SK-N-SH (cell line): ENCODE measurements at regions not wholly inside any gene's neighbourhood (a gene's known extent, or its start where the extent isn't known, plus 50 kb on each side); places are given as distances from the start of the nearest gene placed in this dataset.
A peak's percentile ranks its signal among the peaks of the same experiment; 100 is the strongest.

Experiments used
- CTCF ChIA-PET: fragments of 300-600, 350-600 bp; formaldehyde crosslinking; extraction: SDS; loops from one replicate; lab custom pipeline; 2021; lab: Yijun Ruan, JAX
- POLR2A ChIA-PET: fragments of 350-600 bp; sonication (Branson Sonifier 250); formaldehyde crosslinking; extraction: SDS; loops from one replicate; lab custom pipeline; 2020; ENCODE audit warnings: antibody characterized with exemption, inconsistent platforms; lab: Yijun Ruan, JAX
- DNase-seq: peaks from one replicate; pipeline ENCODE4 v3.0.0; 2012
- H2AFZ ChIP-seq: fragments of 200-600 bp; sonication (generic); 2 replicates; pipeline ENCODE4 v1.8.1; 2016; ENCODE audit warnings: antibody characterized with exemption, mild to moderate bottlenecking, low read depth
- H3F3A ChIP-seq: fragments of 200-600 bp; sonication (generic); replicated peaks from 2 replicates; pipeline ENCODE3; 2016; ENCODE audit warnings: antibody characterized with exemption, mild to moderate bottlenecking; ENCODE audit not compliant: insufficient read depth
- H3K27ac ChIP-seq, 2 experiments: fragments of 200-500 bp in 1 of 2; fragments of 200-600 bp in 1 of 2; sonication (Bioruptor generic) in 1 of 2; sonication (generic), shearing (Covaris generic) in 1 of 2; 2 replicates each; pipeline versions ENCODE4 v1.5.1 to v1.6.1; 2014 to 2016; ENCODE audit warnings: low read depth in 2 of 2, inconsistent platforms in 1 of 2, low read length in 1 of 2, mild to moderate bottlenecking in 1 of 2, mixed read lengths in 1 of 2
- H3K27me3 ChIP-seq: fragments of 200-600 bp; sonication (generic), shearing (Covaris generic); 2 replicates; pipeline ENCODE4 v1.6.1; 2016; ENCODE audit warnings: mixed run types; ENCODE audit not compliant: insufficient read depth
- H3K36me3 ChIP-seq, 2 experiments: fragments of 200-500 bp in 1 of 2; fragments of 200-600 bp in 1 of 2; sonication (Bioruptor generic) in 1 of 2; sonication (generic) in 1 of 2; replicated peaks in 1 of 2; 2 replicates each; pipeline versions ENCODE3 to v1.5.1; 2014 to 2016; ENCODE audit warnings: low read length in 1 of 2, mild to moderate bottlenecking in 1 of 2; ENCODE audit not compliant: insufficient read depth in 2 of 2, control insufficient read depth in 1 of 2
- H3K4me1 ChIP-seq, 2 experiments: fragments of 200-500 bp in 1 of 2; fragments of 200-600 bp in 1 of 2; sonication (Bioruptor generic) in 1 of 2; sonication (generic), shearing (Covaris generic) in 1 of 2; 2 replicates each; pipeline versions ENCODE4 v1.5.1 to v1.6.1; 2014 to 2016; ENCODE audit warnings: low read depth in 1 of 2, low read length in 1 of 2, mixed run types in 1 of 2; ENCODE audit not compliant: insufficient read depth in 2 of 2, control insufficient read depth in 1 of 2
- H3K4me2 ChIP-seq: fragments of 200-600 bp; sonication (generic), shearing (Covaris generic); 2 replicates; pipeline ENCODE4 v1.6.1; 2017; ENCODE audit warnings: mixed run types
- H3K4me3 ChIP-seq, 2 experiments: fragments of 200-500 bp in 1 of 2; fragments of 200-600 bp in 1 of 2; sonication (Bioruptor generic) in 1 of 2; sonication (generic), shearing (Covaris generic) in 1 of 2; 2 replicates each; pipeline versions ENCODE4 v1.5.1 to v1.8.1; 2014 to 2016; ENCODE audit warnings: low read depth in 2 of 2, inconsistent platforms in 1 of 2, low read length in 1 of 2, mild to moderate bottlenecking in 1 of 2, mixed read lengths in 1 of 2, moderate library complexity in 1 of 2
- H3K79me2 ChIP-seq: fragments of 200-600 bp; sonication (generic); 2 replicates; pipeline ENCODE4 v1.8.1; 2017; ENCODE audit warnings: mild to moderate bottlenecking; ENCODE audit not compliant: insufficient read depth
- H3K9ac ChIP-seq: fragments of 200-600 bp; sonication (generic); 2 replicates; pipeline ENCODE4 v1.6.1; 2017; ENCODE audit warnings: mixed run types
- H3K9me2 ChIP-seq: fragments of 200-600 bp; sonication (generic); 2 replicates; pipeline ENCODE4 v1.6.1; 2017; ENCODE audit warnings: mixed run types
- H3K9me3 ChIP-seq: fragments of 200-600 bp; sonication (generic); 2 replicates; pipeline ENCODE4 v1.6.1; 2017; ENCODE audit warnings: mixed run types, mild to moderate bottlenecking, moderate library complexity
- H4K20me1 ChIP-seq: fragments of 200-600 bp; sonication (generic); 2 replicates; pipeline ENCODE4 v1.6.1; 2017; ENCODE audit warnings: mild to moderate bottlenecking, mixed run types; ENCODE audit not compliant: insufficient read depth
- ELF1 ChIP-seq: IDR thresholded peaks from 2 replicates; pipeline ENCODE4 v1.4.0; 2012
- EP300 ChIP-seq, 2 experiments: IDR thresholded peaks; 2 replicates each; pipeline versions ENCODE4 v1.4.0 to v1.6.1; 2012; ENCODE audit warnings: borderline replicate concordance in 1 of 2, low read depth in 1 of 2, low read length in 1 of 2
- GATA2 ChIP-seq: sonication (generic); formaldehyde crosslinking; IDR thresholded peaks from 2 replicates; pipeline ENCODE4 v1.5.0; 2020; ENCODE audit warnings: mild to moderate bottlenecking, missing genetic modification reagents
- IRF3 ChIP-seq: fragments of 150-350 bp; IDR thresholded peaks from 2 replicates; pipeline ENCODE4 v1.6.1; 2016; ENCODE audit warnings: mild to moderate bottlenecking, low read depth, low read length
- JUND ChIP-seq: IDR thresholded peaks from 2 replicates; pipeline ENCODE4 v1.4.0; 2012
- MXI1 ChIP-seq: IDR thresholded peaks from 2 replicates; pipeline ENCODE4 v1.6.1; 2012; ENCODE audit warnings: mild to moderate bottlenecking, low read depth, low read length, improper control_type of control experiment
- NRF1 ChIP-seq: IDR thresholded peaks from 2 replicates; pipeline ENCODE4 v1.6.1; 2012; ENCODE audit warnings: low read depth, mild to moderate bottlenecking, low read length
- POLR2AphosphoS5 ChIP-seq: IDR thresholded peaks from 2 replicates; pipeline ENCODE4 v1.6.1; 2012; ENCODE audit warnings: low read depth, low read length
- RAD21 ChIP-seq: IDR thresholded peaks from 2 replicates; pipeline ENCODE4 v1.6.1; 2012; ENCODE audit warnings: mild to moderate bottlenecking, low read length
- RCOR1 ChIP-seq: fragments of 150-350 bp; IDR thresholded peaks from 2 replicates; pipeline ENCODE4 v1.6.1; 2017; ENCODE audit warnings: antibody characterized with exemption, low read length
- REST ChIP-seq: IDR thresholded peaks from 2 replicates; pipeline ENCODE4 v1.6.1; 2012; ENCODE audit warnings: mild to moderate bottlenecking, low read depth, low read length, moderate library complexity
- RXRA ChIP-seq: IDR thresholded peaks from 2 replicates; pipeline ENCODE4 v1.4.0; 2012; ENCODE audit warnings: low read depth, mild to moderate bottlenecking, borderline replicate concordance
- SMC3 ChIP-seq: IDR thresholded peaks from 2 replicates; pipeline ENCODE4 v1.6.1; 2012; ENCODE audit warnings: low read depth, low read length, improper control_type of control experiment
- TAF1 ChIP-seq: IDR thresholded peaks from 2 replicates; pipeline ENCODE4 v1.6.1; 2012; ENCODE audit warnings: low read depth, mild to moderate bottlenecking, low read length, moderate library complexity, borderline replicate concordance
- TEAD4 ChIP-seq: IDR thresholded peaks from 2 replicates; pipeline ENCODE4 v1.4.0; 2012; ENCODE audit warnings: mild to moderate bottlenecking, borderline replicate concordance; ENCODE audit not compliant: insufficient read depth
- WGBS: methylation state at CpG from one replicate; pipeline ENCODE4 v1.1.6; 2017; ENCODE audit warnings: low lambda C conversion rate; 5-methylcytosine and 5-hydroxymethylcytosine counted together
- TF ChIP-seq, protein P1 (sequence below): IDR thresholded peaks from 2 replicates; pipeline ENCODE4 v1.4.0; 2012; ENCODE audit warnings: low read depth, borderline replicate concordance
- TF ChIP-seq, protein P2 (sequence below): IDR thresholded peaks from 2 replicates; pipeline ENCODE4 v1.4.0; 2012; ENCODE audit warnings: low read depth

- no peaks in the 10 kb centered on the region for H3K9me3 ChIP-seq
- peaks cover 8% of the 10 kb centered on the region; the same call in 1 of the 2 replicates for H3K27me3 ChIP-seq
- no peak for TF ChIP-seq SMC3
- no peak for TF ChIP-seq RAD21
- TF ChIP-seq RXRA, result no peak
- no peak for TF ChIP-seq ELF1
- no peak for TF ChIP-seq RCOR1
- no peak for TF ChIP-seq GATA2
- no peak for TF ChIP-seq POLR2AphosphoS5
- no peak for TF ChIP-seq JUND
- TF ChIP-seq TAF1, result no peak
- TF ChIP-seq REST, result no peak
- no peak for TF ChIP-seq EP300 (IDR thresholded peaks at IDR 0.05; ENCODE audit: borderline replicate concordance in 1 of 2, low read depth in 1 of 2, low read length in 1 of 2)
- TF ChIP-seq, protein P1, sequence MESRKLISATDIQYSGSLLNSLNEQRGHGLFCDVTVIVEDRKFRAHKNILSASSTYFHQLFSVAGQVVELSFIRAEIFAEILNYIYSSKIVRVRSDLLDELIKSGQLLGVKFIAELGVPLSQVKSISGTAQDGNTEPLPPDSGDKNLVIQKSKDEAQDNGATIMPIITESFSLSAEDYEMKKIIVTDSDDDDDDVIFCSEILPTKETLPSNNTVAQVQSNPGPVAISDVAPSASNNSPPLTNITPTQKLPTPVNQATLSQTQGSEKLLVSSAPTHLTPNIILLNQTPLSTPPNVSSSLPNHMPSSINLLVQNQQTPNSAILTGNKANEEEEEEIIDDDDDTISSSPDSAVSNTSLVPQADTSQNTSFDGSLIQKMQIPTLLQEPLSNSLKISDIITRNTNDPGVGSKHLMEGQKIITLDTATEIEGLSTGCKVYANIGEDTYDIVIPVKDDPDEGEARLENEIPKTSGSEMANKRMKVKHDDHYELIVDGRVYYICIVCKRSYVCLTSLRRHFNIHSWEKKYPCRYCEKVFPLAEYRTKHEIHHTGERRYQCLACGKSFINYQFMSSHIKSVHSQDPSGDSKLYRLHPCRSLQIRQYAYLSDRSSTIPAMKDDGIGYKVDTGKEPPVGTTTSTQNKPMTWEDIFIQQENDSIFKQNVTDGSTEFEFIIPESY, result no peak
- TF ChIP-seq, protein P2, sequence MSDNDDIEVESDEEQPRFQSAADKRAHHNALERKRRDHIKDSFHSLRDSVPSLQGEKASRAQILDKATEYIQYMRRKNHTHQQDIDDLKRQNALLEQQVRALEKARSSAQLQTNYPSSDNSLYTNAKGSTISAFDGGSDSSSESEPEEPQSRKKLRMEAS, result no peak
- TF ChIP-seq NRF1, result no peak
- no peak for TF ChIP-seq IRF3
- no peak for TF ChIP-seq MXI1
- TF ChIP-seq TEAD4, result no peak
- H3K9ac ChIP-seq, result no peak overlapping the region
- H4K20me1 ChIP-seq, result no peaks in the 10 kb centered on the region
- ChIA-PET CTCF (no interaction called here), POLR2A (no interaction called here)
- H3K4me3 ChIP-seq, result no peak overlapping the region
- H3K79me2 ChIP-seq, result no peaks in the 10 kb centered on the region
- no peaks in the 10 kb centered on the region; a peak in 1 of 4 replicates for H3K4me1 ChIP-seq
- DNase-seq, result peak; percentile 12
- H3K27ac ChIP-seq, result no peak overlapping the region
- no peaks in the 10 kb centered on the region for H3K36me3 ChIP-seq
- H2AFZ ChIP-seq, result no peak overlapping the region
- H3K9me2 ChIP-seq, result no peaks in the 10 kb centered on the region
- no peaks in the 10 kb centered on the region for H3F3A ChIP-seq
- no peak overlapping the region for H3K4me2 ChIP-seq
- WGBS, result 26% methylated on average over 19 of the region's 20 CpGs
Measured at GRCh38 chrX:69314436-69315348, 149.4 kb upstream of the PJA1 start.
